OCI-LY1 (cell line): ENCODE measurements at regions not wholly inside any gene's neighbourhood (a gene's known extent, or its start where the extent isn't known, plus 50 kb on each side); places are given as distances from the start of the nearest gene placed in this dataset.

ENCODE experiments used
- H2AFZ ChIP-seq: fragments of 200-600 bp; sonication (generic), shearing (Covaris generic); 2 replicates; pipeline ENCODE4 v1.6.0; 2014; ENCODE audit warnings: antibody characterized with exemption, mild to moderate bottlenecking, low read length
- H3F3A ChIP-seq: fragments of 200-600 bp; sonication (generic), shearing (Covaris generic); 2 replicates; pipeline ENCODE4 v1.6.0; 2014; ENCODE audit warnings: mild to moderate bottlenecking, antibody characterized with exemption, low read length, moderate library complexity; ENCODE audit not compliant: insufficient read depth
- H3K27ac ChIP-seq: fragments of 200-600 bp; sonication (generic); 2 replicates; pipeline ENCODE4 v1.5.1; 2014; ENCODE audit warnings: low read length, mixed run types, mild to moderate bottlenecking, low read depth; ENCODE audit not compliant: poor library complexity, severe bottlenecking
- H3K27me3 ChIP-seq: fragments of 200-600 bp; sonication (generic); 2 replicates; pipeline ENCODE4 v1.6.0; 2014; ENCODE audit warnings: antibody characterized with exemption, mild to moderate bottlenecking, low read length, moderate library complexity; ENCODE audit not compliant: insufficient read depth
- H3K36me3 ChIP-seq: fragments of 200-600 bp; sonication (generic); 2 replicates; pipeline ENCODE4 v1.6.1; 2014; ENCODE audit warnings: mild to moderate bottlenecking, antibody characterized with exemption, low read length, moderate library complexity, mixed read lengths; ENCODE audit not compliant: insufficient read depth
- H3K4me1 ChIP-seq: fragments of 200-600 bp; sonication (generic); 2 replicates; pipeline ENCODE4 v1.5.1; 2014; ENCODE audit warnings: mild to moderate bottlenecking, low read length, moderate library complexity; ENCODE audit not compliant: insufficient read depth, severe bottlenecking
- H3K4me2 ChIP-seq: fragments of 200-600 bp; sonication (generic), shearing (Covaris generic); 2 replicates; pipeline ENCODE4 v1.6.1; 2014; ENCODE audit warnings: low read length
- H3K4me3 ChIP-seq: fragments of 200-600 bp; sonication (generic); 2 replicates; pipeline ENCODE4 v1.5.1; 2014; ENCODE audit warnings: low read length, low read depth, mild to moderate bottlenecking, mixed read lengths; ENCODE audit not compliant: poor library complexity, severe bottlenecking
- H3K79me2 ChIP-seq: fragments of 200-600 bp; shearing (Covaris generic); 2 replicates; pipeline ENCODE4 v1.6.1; 2016; ENCODE audit warnings: mixed run types, low read length, mixed read lengths; ENCODE audit not compliant: insufficient read depth
- H3K9ac ChIP-seq: fragments of 200-600 bp; sonication (generic), shearing (Covaris generic); 2 replicates; pipeline ENCODE4 v1.6.1; 2014; ENCODE audit warnings: mild to moderate bottlenecking, low read length, mixed read lengths
- H3K9me2 ChIP-seq: fragments of 200-600 bp; sonication (generic), shearing (Covaris generic); 2 replicates; pipeline ENCODE4 v1.6.1; 2014; ENCODE audit warnings: low read depth, mild to moderate bottlenecking, low read length, mixed read lengths
- H3K9me3 ChIP-seq: fragments of 200-600 bp; shearing (Covaris generic); 2 replicates; pipeline ENCODE4 v1.6.1; 2014; ENCODE audit warnings: low read length, mixed read lengths
- H4K20me1 ChIP-seq: fragments of 200-600 bp; sonication (generic), shearing (Covaris generic); 2 replicates; pipeline ENCODE4 v1.6.0; 2016; ENCODE audit warnings: mild to moderate bottlenecking, low read length; ENCODE audit not compliant: insufficient read depth
- EZH2 ChIP-seq: fragments of 200-600 bp; sonication (generic), shearing (Covaris generic); IDR thresholded peaks from 2 replicates; pipeline ENCODE4 v1.8.0; 2017; ENCODE audit warnings: borderline replicate concordance, mixed run types, mild to moderate bottlenecking, antibody characterized with exemption, low read length, moderate library complexity, mixed read lengths
- TF ChIP-seq, protein P1 (sequence below): fragments of 200-600 bp; sonication (generic), shearing (Covaris generic); IDR thresholded peaks from 2 replicates; pipeline ENCODE4 v1.5.1; 2017; ENCODE audit warnings: mild to moderate bottlenecking, antibody characterized with exemption, low read length, moderate library complexity, mixed read lengths

DNA sequence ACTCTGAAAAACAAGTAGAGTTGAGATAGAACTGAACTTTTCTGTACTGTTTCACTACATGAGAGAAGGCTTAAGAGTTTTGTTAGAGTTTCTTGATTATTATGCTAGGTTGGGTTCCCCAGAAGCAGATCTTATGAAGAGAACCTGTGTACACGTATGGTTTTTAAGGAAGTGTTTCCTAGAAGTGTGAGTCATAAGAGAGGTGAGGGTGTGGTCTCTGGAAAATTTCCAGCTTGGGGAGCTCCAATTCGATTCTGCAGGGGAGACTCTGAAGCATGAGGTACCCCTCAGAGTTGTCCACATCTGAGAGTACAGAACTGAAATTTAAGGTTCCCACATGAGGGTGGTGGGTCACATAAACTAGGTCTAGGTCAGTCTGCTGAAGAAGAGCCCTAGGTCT, 83.3 kb upstream of the MAP2 start:
- Histone ChIP-seq H3K36me3 (no peaks in the 10 kb centered on the region), H3K4me2 (no peak overlapping the region)
- TF ChIP-seq, protein P1, sequence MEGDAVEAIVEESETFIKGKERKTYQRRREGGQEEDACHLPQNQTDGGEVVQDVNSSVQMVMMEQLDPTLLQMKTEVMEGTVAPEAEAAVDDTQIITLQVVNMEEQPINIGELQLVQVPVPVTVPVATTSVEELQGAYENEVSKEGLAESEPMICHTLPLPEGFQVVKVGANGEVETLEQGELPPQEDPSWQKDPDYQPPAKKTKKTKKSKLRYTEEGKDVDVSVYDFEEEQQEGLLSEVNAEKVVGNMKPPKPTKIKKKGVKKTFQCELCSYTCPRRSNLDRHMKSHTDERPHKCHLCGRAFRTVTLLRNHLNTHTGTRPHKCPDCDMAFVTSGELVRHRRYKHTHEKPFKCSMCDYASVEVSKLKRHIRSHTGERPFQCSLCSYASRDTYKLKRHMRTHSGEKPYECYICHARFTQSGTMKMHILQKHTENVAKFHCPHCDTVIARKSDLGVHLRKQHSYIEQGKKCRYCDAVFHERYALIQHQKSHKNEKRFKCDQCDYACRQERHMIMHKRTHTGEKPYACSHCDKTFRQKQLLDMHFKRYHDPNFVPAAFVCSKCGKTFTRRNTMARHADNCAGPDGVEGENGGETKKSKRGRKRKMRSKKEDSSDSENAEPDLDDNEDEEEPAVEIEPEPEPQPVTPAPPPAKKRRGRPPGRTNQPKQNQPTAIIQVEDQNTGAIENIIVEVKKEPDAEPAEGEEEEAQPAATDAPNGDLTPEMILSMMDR: no peak
- no peak for TF ChIP-seq EZH2

DNA sequence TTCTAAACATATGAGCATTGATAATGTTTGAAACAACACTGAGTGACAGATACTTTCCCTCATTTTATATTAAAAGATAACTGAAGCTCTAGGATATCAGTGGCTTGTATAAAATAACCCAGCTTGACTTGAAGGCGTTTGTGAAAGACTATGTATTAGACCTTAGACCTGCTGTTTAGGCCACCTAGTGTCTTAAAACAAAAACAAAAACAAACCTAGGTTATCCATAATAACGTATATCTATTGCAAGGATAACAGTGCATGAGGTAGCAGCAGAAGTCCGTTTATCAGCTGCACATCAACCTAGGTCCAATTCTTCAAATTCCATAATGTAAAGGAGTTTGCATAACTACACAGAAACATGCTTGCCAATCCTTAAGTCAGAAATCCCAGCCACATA, 79.5 kb upstream of the MAP2 start:
- H3K4me1 ChIP-seq: no peaks in the 10 kb centered on the region
- H4K20me1 ChIP-seq: no peaks in the 10 kb centered on the region
- H2AFZ ChIP-seq: no peak overlapping the region
- H3K27ac ChIP-seq: no peak overlapping the region
- H3K4me2 ChIP-seq: no peak overlapping the region
- H3K9me3 ChIP-seq: no peaks in the 10 kb centered on the region
- no peak for TF ChIP-seq EZH2
- TF ChIP-seq, protein P1: no peak
- H3K36me3 ChIP-seq: no peaks in the 10 kb centered on the region
- no peaks in the 10 kb centered on the region for H3K9me2 ChIP-seq
- H3K27me3 ChIP-seq: no peaks in the 10 kb centered on the region
- no peak overlapping the region for H3K9ac ChIP-seq
- H3F3A ChIP-seq: no peaks in the 10 kb centered on the region
- H3K4me3 ChIP-seq: no peak overlapping the region
- H3K79me2 ChIP-seq: no peaks in the 10 kb centered on the region

More for the DNA sequence above, 83.3 kb upstream of the MAP2 start:
- Histone ChIP-seq H2AFZ (no peak overlapping the region), H4K20me1 (no peaks in the 10 kb centered on the region), H3K9me2 (no peaks in the 10 kb centered on the region), H3K27ac (no peak overlapping the region), H3K4me1 (no peaks in the 10 kb centered on the region), H3K9me3 (no peaks in the 10 kb centered on the region), H3K27me3 (no peaks in the 10 kb centered on the region), H3K79me2 (no peaks in the 10 kb centered on the region), H3K9ac (no peak overlapping the region), H3K4me3 (no peak overlapping the region), H3F3A (no peaks in the 10 kb centered on the region)

DNA sequence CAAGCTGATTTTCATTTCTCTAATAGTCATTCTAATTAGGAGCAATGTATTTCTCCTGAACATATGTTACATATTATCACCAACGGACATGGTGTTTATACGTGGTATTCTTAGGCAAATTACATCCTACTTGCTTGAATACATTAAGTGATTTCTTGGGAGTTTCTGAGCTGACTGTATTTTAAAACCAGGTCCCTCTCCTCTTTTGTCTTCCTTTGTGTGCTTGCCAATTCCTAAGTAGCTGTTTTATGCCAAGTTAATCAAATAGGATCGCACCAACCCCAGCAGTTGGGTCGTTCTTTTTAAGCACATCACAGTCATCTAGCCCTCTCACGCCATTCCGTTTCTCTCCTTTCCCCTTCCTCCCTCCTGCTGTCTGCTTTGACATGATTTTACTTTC, 75.4 kb upstream of the MAP2 start:
- TF ChIP-seq, protein P1: no peak
- TF ChIP-seq EZH2: no peak
- Histone ChIP-seq H3K27me3 (no peaks in the 10 kb centered on the region), H3K4me1 (no peaks in the 10 kb centered on the region), H3K27ac (no peak overlapping the region), H3K9ac (no peak overlapping the region), H3K9me3 (no peaks in the 10 kb centered on the region), H3K36me3 (no peaks in the 10 kb centered on the region), H3K4me3 (no peak overlapping the region), H3K79me2 (no peaks in the 10 kb centered on the region), H2AFZ (no peak overlapping the region), H3K9me2 (no peaks in the 10 kb centered on the region), H4K20me1 (no peaks in the 10 kb centered on the region), H3F3A (no peaks in the 10 kb centered on the region), H3K4me2 (no peak overlapping the region)
